ENCODE measurements at regions not wholly inside any gene's neighbourhood (a gene's known extent, or its start where the extent isn't known, plus 50 kb on each side); places are given as distances from the start of the nearest gene placed in this dataset.

DNA sequence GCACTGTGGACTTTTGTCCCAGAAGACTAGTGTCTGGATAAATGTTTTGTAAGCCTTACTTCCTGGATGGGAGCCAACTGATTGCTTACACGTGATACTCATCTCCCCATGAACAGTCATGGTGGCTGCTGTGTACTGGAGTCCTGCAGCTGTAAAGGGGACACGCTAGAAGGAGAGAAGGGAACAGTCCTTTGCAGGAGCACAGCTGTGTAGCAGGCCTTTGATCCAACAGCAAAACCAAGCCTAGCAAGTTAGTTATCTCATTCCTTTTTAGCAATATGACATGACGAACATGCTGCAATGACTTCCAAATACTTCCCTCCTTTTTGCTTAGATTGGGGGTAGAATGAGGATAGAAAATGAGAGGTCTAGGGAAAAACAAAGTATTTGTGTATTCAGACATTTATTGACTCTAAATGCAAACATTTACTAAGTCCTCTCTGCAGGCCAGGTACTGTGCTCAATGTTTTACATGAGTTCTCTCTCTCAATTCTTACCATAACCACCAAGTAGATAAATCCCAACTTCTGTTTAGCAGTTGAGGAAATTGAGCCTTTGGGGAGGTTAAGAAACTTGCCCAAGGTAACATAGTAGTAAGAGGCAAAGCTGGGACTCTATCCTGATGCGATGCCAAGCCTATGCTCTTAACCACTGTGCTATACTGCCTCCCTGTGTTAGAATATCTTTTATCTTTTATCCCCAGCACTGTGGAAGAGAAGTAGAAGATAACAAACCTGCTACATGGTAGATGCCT lies 55.4 kb upstream of the CD28 start:
- TF ChIP-seq, protein P1, sequence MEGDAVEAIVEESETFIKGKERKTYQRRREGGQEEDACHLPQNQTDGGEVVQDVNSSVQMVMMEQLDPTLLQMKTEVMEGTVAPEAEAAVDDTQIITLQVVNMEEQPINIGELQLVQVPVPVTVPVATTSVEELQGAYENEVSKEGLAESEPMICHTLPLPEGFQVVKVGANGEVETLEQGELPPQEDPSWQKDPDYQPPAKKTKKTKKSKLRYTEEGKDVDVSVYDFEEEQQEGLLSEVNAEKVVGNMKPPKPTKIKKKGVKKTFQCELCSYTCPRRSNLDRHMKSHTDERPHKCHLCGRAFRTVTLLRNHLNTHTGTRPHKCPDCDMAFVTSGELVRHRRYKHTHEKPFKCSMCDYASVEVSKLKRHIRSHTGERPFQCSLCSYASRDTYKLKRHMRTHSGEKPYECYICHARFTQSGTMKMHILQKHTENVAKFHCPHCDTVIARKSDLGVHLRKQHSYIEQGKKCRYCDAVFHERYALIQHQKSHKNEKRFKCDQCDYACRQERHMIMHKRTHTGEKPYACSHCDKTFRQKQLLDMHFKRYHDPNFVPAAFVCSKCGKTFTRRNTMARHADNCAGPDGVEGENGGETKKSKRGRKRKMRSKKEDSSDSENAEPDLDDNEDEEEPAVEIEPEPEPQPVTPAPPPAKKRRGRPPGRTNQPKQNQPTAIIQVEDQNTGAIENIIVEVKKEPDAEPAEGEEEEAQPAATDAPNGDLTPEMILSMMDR (IDR thresholded peaks at IDR 0.05) = peak in 1 of 3 experiments; percentile 18
- TF ChIP-seq POLR2A (IDR thresholded peaks at IDR 0.05) = no peak

Data from testis (tissue), 2 donors.